ENCODE measurements at regions not wholly inside any gene's neighbourhood (a gene's known extent, or its start where the extent isn't known, plus 50 kb on each side); places are given as distances from the start of the nearest gene placed in this dataset.

DNA sequence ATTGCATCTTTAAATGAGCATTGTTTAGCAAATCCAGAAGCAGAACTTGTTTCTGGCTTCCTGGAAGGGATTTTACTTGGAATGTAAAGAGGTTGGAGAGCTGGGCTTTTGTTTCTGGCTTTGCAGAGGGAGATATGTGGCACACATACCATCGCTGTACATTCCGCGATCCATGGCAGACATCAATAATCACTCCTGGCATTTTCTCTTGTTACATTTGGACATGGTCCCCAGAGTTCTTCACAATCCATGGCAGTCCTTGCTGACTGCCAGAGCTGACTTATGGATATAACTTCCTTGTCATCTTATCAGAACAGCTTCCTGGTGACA is 445.6 kb upstream of the SPRED2 start:
- Histone ChIP-seq H3K9me3 (no peaks in the 10 kb centered on the region), H3K4me1 (peaks cover 7% of the 10 kb centered on the region), H3K27ac (no peak overlapping the region), H3K4me3 (no peak overlapping the region), H3K27me3 (no peaks in the 10 kb centered on the region), H3K36me3 (no peaks in the 10 kb centered on the region)
- 45% methylated on average over 3 of the region's 3 CpGs for WGBS
- TF ChIP-seq POLR2A (IDR thresholded peaks at IDR 0.05) (no peak), EP300 (IDR thresholded peaks at IDR 0.05) (no peak), POLR2AphosphoS5 (IDR thresholded peaks at IDR 0.05) (no peak)
- TF ChIP-seq, protein P1, sequence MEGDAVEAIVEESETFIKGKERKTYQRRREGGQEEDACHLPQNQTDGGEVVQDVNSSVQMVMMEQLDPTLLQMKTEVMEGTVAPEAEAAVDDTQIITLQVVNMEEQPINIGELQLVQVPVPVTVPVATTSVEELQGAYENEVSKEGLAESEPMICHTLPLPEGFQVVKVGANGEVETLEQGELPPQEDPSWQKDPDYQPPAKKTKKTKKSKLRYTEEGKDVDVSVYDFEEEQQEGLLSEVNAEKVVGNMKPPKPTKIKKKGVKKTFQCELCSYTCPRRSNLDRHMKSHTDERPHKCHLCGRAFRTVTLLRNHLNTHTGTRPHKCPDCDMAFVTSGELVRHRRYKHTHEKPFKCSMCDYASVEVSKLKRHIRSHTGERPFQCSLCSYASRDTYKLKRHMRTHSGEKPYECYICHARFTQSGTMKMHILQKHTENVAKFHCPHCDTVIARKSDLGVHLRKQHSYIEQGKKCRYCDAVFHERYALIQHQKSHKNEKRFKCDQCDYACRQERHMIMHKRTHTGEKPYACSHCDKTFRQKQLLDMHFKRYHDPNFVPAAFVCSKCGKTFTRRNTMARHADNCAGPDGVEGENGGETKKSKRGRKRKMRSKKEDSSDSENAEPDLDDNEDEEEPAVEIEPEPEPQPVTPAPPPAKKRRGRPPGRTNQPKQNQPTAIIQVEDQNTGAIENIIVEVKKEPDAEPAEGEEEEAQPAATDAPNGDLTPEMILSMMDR (IDR thresholded peaks at IDR 0.05) = no peak
- no peak for DNase-seq (ENCODE audit: low spot score in 2 of 2)

DNA sequence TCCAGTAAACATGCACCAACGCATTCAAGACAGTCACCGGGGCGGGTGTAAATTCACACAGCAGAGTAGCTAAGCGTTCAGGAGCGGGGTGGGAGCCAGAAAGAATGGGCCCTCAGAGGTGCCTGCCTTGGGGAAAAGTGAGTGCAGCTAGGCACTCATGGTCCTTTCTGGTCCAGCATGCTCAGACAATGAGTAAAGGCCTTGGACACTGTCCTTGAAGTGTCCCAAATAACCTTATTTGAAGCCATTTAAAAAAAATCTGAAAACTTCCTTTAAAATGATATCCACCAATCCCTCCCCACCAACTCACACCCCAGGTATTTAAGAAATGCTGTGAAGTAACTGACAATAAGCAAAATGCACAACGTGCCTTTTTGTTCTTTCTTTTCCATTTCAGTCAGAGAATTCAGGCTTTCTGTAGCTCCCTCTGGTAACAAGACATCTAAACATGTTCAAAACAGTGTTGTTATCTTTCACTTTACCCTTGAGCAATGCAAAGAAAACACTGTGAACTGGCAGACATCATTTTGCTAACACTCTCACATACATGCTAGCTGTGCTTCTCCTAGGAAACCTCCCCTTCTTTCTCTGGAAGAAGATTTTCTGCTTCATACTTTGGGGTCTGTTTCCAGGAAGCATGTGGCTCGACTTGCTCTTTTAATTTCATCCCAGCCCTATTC is 445.1 kb upstream of the SPRED2 start:
- H3K27ac ChIP-seq = no peak overlapping the region
- H3K9me3 ChIP-seq = no peaks in the 10 kb centered on the region
- DNase-seq (ENCODE audit: low spot score in 2 of 2) = no peak
- H3K4me1 ChIP-seq = peaks cover 7% of the 10 kb centered on the region
- H3K4me3 ChIP-seq = no peak overlapping the region
- 57% methylated on average over 7 of the region's 7 CpGs for WGBS
- TF ChIP-seq, protein P1 (IDR thresholded peaks at IDR 0.05) = no peak
- TF ChIP-seq POLR2AphosphoS5 (IDR thresholded peaks at IDR 0.05) (no peak), POLR2A (IDR thresholded peaks at IDR 0.05) (no peak), EP300 (IDR thresholded peaks at IDR 0.05) (no peak)
- H3K27me3 ChIP-seq = no peaks in the 10 kb centered on the region
- H3K36me3 ChIP-seq = no peaks in the 10 kb centered on the region

DNA sequence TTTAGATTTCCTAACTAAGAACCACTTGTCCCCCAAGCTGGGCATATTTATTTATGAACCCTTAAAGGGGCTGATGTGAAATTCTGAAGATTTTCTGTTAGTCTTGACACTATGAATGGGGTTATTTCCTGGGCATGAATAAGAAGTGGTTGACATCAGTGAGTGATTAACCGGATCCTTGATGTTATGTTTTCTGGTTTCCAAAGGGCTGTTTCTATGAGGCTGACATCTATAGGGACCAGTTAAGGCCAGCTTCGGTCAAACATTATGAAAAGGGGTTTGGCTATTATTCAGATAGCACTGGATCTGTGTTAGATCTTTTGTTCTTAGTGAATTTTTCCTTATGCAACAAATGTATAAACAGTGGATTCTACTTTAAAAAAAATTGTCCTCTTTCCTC is 443.7 kb upstream of the SPRED2 start:
- no peak overlapping the region for H3K27ac ChIP-seq
- no peaks in the 10 kb centered on the region for H3K9me3 ChIP-seq
- no peak for DNase-seq (ENCODE audit: low spot score in 2 of 2)
- no peak overlapping the region for H3K4me3 ChIP-seq
- peaks cover 7% of the 10 kb centered on the region for H3K4me1 ChIP-seq
- no peaks in the 10 kb centered on the region for H3K27me3 ChIP-seq
- WGBS = 64% methylated on average over 2 of the region's 2 CpGs
- H3K36me3 ChIP-seq = no peaks in the 10 kb centered on the region
- TF ChIP-seq EP300 (IDR thresholded peaks at IDR 0.05) (no peak), POLR2AphosphoS5 (IDR thresholded peaks at IDR 0.05) (no peak), POLR2A (IDR thresholded peaks at IDR 0.05) (no peak)
- TF ChIP-seq, protein P1 (IDR thresholded peaks at IDR 0.05) = no peak

DNA sequence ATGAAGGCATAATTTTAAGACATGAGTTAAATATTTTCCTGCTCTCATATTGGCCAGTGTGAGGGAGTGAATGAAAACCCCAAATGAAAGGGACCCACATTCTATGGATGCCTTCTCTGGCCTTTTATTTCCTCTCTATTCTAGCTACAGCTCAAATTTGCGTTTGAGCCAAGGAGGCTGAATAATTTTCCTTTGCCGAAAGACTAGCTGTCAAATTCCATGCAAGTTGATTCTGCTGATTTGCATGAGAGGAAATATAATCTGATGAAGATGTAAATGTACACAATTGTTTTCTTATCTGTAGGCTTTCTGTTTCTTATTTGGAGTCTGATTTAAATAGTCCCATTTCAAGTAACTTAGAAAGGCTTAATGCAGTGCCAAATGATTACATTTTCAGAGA is 438.4 kb upstream of the SPRED2 start:
- DNase-seq (ENCODE audit: low spot score in 2 of 2) = no peak
- Histone ChIP-seq H3K4me1 (no peaks in the 10 kb centered on the region), H3K27me3 (no peaks in the 10 kb centered on the region), H3K9me3 (no peaks in the 10 kb centered on the region), H3K4me3 (no peak overlapping the region), H3K36me3 (no peaks in the 10 kb centered on the region), H3K27ac (no peak overlapping the region)
- TF ChIP-seq EP300 (IDR thresholded peaks at IDR 0.05) (no peak), POLR2A (IDR thresholded peaks at IDR 0.05) (no peak), POLR2AphosphoS5 (IDR thresholded peaks at IDR 0.05) (no peak)
- TF ChIP-seq, protein P1 (IDR thresholded peaks at IDR 0.05) = no peak
- 60% methylated on average over 2 of the region's 2 CpGs for WGBS

DNA sequence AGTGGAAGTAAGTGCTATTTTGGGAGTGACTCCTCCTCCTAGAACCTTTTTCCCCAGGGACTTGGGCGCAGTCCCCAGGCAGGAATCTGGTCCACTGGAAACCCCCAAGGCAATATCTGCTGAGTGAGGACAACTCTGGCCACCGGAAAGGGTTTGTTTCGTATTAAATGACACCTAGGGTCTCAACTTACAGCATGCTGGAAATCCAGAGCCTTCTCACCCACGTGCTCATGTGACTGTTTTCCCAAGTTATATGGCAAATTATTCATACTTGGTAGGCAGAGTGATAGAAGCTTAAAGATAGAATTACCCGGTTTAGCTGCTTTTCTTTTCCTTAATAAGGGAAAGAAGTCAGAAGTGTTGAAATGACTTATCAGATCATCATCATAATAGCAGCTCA is 436.9 kb upstream of the SPRED2 start:
- no peak for TF ChIP-seq EP300 (IDR thresholded peaks at IDR 0.05)
- TF ChIP-seq, protein P1 (IDR thresholded peaks at IDR 0.05) = no peak
- H3K36me3 ChIP-seq = no peaks in the 10 kb centered on the region
- H3K9me3 ChIP-seq = no peaks in the 10 kb centered on the region
- no peak overlapping the region for H3K4me3 ChIP-seq
- no peaks in the 10 kb centered on the region for H3K27me3 ChIP-seq
- no peaks in the 10 kb centered on the region for H3K4me1 ChIP-seq
- WGBS = 75% methylated on average over 5 of the region's 5 CpGs
- H3K27ac ChIP-seq = no peak overlapping the region
- DNase-seq (ENCODE audit: low spot score in 2 of 2) = no peak

All from suprapubic skin (tissue), 4 donors.